ENCODE measurements at regions not wholly inside any gene's neighbourhood (a gene's known extent, or its start where the extent isn't known, plus 50 kb on each side); places are given as distances from the start of the nearest gene placed in this dataset.

- Histone ChIP-seq H2BK12ac (ENCODE audit: low read depth, low read length) (no peak overlapping the region), H3K23ac (ENCODE audit: insufficient read length) (no peak overlapping the region), H2BK20ac (ENCODE audit: low read length) (no peak overlapping the region), H3K4me3 (ENCODE audit: extremely low read depth in 1 of 4, insufficient read depth in 2 of 4, low read depth in 3 of 4, low read length in 4 of 4) (no peak overlapping the region), H3K27me3 (replicated peaks in 1 of 4; ENCODE audit: control insufficient read depth in 3 of 4, extremely low read depth in 1 of 4, insufficient read depth in 3 of 4, low read length in 3 of 4) (no peaks in the 10 kb centered on the region), H3K79me2 (ENCODE audit: control insufficient read depth in 1 of 2, insufficient read depth in 2 of 2, low read length in 2 of 2) (no peaks in the 10 kb centered on the region), H2AK5ac (ENCODE audit: low read depth, low read length) (no peak overlapping the region), H3K27ac (ENCODE audit: low read depth, low read length) (no peak overlapping the region), H4K8ac (ENCODE audit: extremely low read depth, insufficient read depth, low read length) (no peak overlapping the region), H3K79me1 (ENCODE audit: low read depth, low read length) (no peaks in the 10 kb centered on the region), H3K56ac (replicated peaks; ENCODE audit: insufficient read length, low read depth, low read length) (no peak overlapping the region), H3K4ac (replicated peaks; ENCODE audit: insufficient read length, low read depth, low read length) (no peak overlapping the region), H4K20me1 (replicated peaks in 1 of 2; ENCODE audit: control insufficient read depth in 1 of 2, insufficient read depth in 2 of 2, low read length in 2 of 2) (no peaks in the 10 kb centered on the region), H2BK15ac (ENCODE audit: low read length) (no peak overlapping the region), H3K14ac (ENCODE audit: insufficient read length) (no peak overlapping the region), H3K18ac (ENCODE audit: extremely low read depth, low read length) (no peak overlapping the region), H3K9me3 (ENCODE audit: insufficient read depth in 2 of 2, low read depth in 1 of 2, low read length in 1 of 2) (no peaks in the 10 kb centered on the region), H4K5ac (ENCODE audit: insufficient read length, low read depth, low read length) (no peak overlapping the region), H2AFZ (ENCODE audit: low read length) (no peak overlapping the region), H3K4me2 (ENCODE audit: insufficient read depth in 1 of 2, low read depth in 2 of 2, low read length in 2 of 2) (no peak overlapping the region), H3K4me1 (replicated peaks in 1 of 4; ENCODE audit: control insufficient read depth in 3 of 4, insufficient read depth in 4 of 4, low read length in 3 of 4) (no peaks in the 10 kb centered on the region), H3K9ac (replicated peaks in 1 of 4; ENCODE audit: extremely low read depth in 1 of 4, low read depth in 3 of 4, low read length in 3 of 4) (no peak overlapping the region), H3K23me2 (ENCODE audit: low read depth, low read length) (no peaks in the 10 kb centered on the region), H3K36me3 (ENCODE audit: control insufficient read depth in 2 of 4, insufficient read depth in 4 of 4, low read length in 3 of 4) (no peaks in the 10 kb centered on the region), H2BK120ac (replicated peaks; ENCODE audit: low read depth, low read length) (no peak overlapping the region), H4K91ac (replicated peaks; ENCODE audit: insufficient read length, low read length) (no peak overlapping the region), H2BK5ac (ENCODE audit: low read depth, low read length) (no peak overlapping the region)
- DNase-seq (ENCODE audit: low read depth in 1 of 2, low spot score in 2 of 2) (no peak), FAIRE-seq (no peak)
- CTCF ChIA-PET (ENCODE audit: partially characterized antibody) = no interaction called here
- POLR2A ChIA-PET (ENCODE audit: partially characterized antibody) = no interaction called here
- TF ChIP-seq EP300 (IDR thresholded peaks at IDR 0.05; ENCODE audit: borderline replicate concordance in 1 of 2, low read depth in 2 of 2, low read length in 2 of 2) = no peak
- no peak for TF ChIP-seq RBBP5 (IDR thresholded peaks at IDR 0.05; ENCODE audit: borderline replicate concordance, low read depth, low read length)
- TF ChIP-seq GABPA (IDR thresholded peaks at IDR 0.05; ENCODE audit: borderline replicate concordance, insufficient read depth, low read length) = no peak
- no peak for TF ChIP-seq CHD2 (IDR thresholded peaks at IDR 0.05; ENCODE audit: low read length)
- TF ChIP-seq SAP30 (IDR thresholded peaks at IDR 0.05; ENCODE audit: insufficient read depth, insufficient replicate concordance, low read length) = no peak
- TF ChIP-seq CTBP2 (IDR thresholded peaks at IDR 0.05; ENCODE audit: borderline replicate concordance, insufficient read depth, insufficient read length, low read length) = no peak
- TF ChIP-seq TCF12 (IDR thresholded peaks at IDR 0.05; ENCODE audit: low read depth, low read length) = no peak
- WGBS, 2 experiments (ENCODE audit: extremely low coverage in 1 of 2, insufficient coverage in 1 of 2, insufficient read length in 1 of 2, insufficient replicate concordance in 2 of 2, low coverage in 1 of 2, low lambda C conversion rate in 2 of 2, missing lambda C conversion rate in 1 of 2) = 97% methylated on average over 7 of the region's 7 CpGs; no CpG with 5 or more reads in 1 of the 2 experiments
Observed at GRCh38 chr5:155870636-155871035, 456.3 kb upstream of the SGCD start.

All from H1 (cell line).